ENCODE measurements at regions not wholly inside any gene's neighbourhood (a gene's known extent, or its start where the extent isn't known, plus 50 kb on each side); places are given as distances from the start of the nearest gene placed in this dataset.

DNA sequence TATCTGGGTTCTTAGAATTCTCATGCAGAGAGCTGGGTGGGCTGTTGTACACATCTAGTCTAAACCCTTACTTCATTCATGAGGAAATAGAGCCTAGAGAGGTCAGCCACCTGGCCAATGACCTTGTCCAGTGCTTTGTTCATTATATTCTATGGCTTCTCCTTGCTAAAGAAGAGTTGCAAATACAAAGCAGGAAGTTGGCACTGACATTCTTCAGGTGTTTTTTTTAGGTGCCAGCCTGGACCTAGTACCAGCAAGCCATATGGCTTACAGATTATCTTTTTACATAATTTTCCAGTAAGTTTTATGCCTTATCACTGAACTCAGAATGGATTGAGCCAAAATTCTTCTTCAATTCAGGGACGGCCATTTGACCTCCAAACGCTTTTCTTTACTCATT is 54.7 kb upstream of the PGM2 start:
- H3K27ac ChIP-seq: no peak overlapping the region
- intact Hi-C loops (cut with DNase I): no loop called here
- no peak for DNase-seq

DNA sequence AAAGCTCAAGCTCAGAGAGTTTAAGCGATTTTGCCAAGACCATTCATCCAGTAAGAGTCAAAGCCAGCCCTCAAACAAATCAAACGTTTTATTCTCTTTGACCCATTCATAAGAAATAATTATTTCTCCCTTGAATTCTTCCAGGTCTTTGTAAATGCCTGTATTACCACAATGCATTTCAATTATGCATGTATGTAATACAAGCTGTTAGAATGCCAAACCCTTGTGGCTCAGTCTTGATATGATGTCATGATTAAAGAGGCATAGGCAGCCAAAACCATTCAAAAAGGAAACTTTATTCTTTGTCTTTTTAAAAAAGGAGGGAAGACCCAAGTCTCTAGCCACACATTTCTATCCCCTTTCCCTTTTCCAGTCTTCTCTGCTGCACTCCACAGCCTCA is 56.5 kb upstream of the PGM2 start:
- H3K36me3 ChIP-seq: no peaks in the 10 kb centered on the region
- DNase-seq: no peak
- no peaks in the 10 kb centered on the region for H3K9me3 ChIP-seq
- TF ChIP-seq, protein P1, sequence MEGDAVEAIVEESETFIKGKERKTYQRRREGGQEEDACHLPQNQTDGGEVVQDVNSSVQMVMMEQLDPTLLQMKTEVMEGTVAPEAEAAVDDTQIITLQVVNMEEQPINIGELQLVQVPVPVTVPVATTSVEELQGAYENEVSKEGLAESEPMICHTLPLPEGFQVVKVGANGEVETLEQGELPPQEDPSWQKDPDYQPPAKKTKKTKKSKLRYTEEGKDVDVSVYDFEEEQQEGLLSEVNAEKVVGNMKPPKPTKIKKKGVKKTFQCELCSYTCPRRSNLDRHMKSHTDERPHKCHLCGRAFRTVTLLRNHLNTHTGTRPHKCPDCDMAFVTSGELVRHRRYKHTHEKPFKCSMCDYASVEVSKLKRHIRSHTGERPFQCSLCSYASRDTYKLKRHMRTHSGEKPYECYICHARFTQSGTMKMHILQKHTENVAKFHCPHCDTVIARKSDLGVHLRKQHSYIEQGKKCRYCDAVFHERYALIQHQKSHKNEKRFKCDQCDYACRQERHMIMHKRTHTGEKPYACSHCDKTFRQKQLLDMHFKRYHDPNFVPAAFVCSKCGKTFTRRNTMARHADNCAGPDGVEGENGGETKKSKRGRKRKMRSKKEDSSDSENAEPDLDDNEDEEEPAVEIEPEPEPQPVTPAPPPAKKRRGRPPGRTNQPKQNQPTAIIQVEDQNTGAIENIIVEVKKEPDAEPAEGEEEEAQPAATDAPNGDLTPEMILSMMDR (IDR thresholded peaks at IDR 0.05): no peak
- H3K27ac ChIP-seq: no peak overlapping the region
- peaks cover 16% of the 10 kb centered on the region for H3K4me1 ChIP-seq
- intact Hi-C loops (cut with DNase I): no loop called here
- no peak for ATAC-seq
- no peaks in the 10 kb centered on the region for H3K27me3 ChIP-seq (ENCODE audit: low read depth)
- H3K4me3 ChIP-seq: no peak overlapping the region

More for the DNA sequence above, 54.7 kb upstream of the PGM2 start:
- no peaks in the 10 kb centered on the region for H3K9me3 ChIP-seq
- H3K4me1 ChIP-seq: peaks cover 16% of the 10 kb centered on the region
- H3K36me3 ChIP-seq: no peaks in the 10 kb centered on the region
- no peak for ATAC-seq
- TF ChIP-seq, protein P1 (IDR thresholded peaks at IDR 0.05): no peak
- no peak overlapping the region for H3K4me3 ChIP-seq
- no peaks in the 10 kb centered on the region for H3K27me3 ChIP-seq (ENCODE audit: low read depth)

DNA sequence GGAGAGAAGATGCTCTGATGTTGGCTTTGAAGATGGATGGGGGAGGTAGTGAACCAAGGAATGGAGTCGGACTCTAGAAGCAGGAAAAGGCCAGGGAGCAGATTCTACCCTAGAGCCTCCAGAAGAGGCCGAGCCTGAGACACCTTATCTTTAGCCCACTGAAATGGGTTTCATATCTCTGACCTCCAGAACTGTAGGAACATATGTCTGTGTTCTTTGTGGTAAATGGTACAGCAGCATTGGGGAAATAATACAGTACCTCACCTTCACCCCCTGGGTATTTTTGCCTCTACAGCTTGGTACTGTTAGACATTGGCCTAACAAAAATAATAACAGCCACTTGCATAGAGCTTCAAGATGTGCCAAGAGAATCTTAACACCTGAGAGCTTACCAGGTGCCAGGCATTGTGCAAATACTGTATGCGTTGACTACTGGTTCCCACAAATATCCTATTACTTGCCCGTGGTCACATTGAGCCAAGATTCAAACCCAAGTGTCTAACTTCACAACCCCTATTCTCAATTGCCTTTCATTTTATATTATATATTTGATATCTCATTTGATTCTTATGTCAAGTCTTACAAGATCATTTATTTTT is 57.0 kb upstream of the PGM2 start:
- no peaks in the 10 kb centered on the region for H3K9me3 ChIP-seq
- intact Hi-C loops (cut with DNase I): no loop called here
- no peaks in the 10 kb centered on the region for H3K36me3 ChIP-seq
- peaks cover 16% of the 10 kb centered on the region for H3K4me1 ChIP-seq
- DNase-seq (no peak), ATAC-seq (no peak)
- TF ChIP-seq, protein P1 (IDR thresholded peaks at IDR 0.05): no peak
- no peak overlapping the region for H3K27ac ChIP-seq
- H3K27me3 ChIP-seq (ENCODE audit: low read depth): no peaks in the 10 kb centered on the region
- no peak overlapping the region for H3K4me3 ChIP-seq

DNA sequence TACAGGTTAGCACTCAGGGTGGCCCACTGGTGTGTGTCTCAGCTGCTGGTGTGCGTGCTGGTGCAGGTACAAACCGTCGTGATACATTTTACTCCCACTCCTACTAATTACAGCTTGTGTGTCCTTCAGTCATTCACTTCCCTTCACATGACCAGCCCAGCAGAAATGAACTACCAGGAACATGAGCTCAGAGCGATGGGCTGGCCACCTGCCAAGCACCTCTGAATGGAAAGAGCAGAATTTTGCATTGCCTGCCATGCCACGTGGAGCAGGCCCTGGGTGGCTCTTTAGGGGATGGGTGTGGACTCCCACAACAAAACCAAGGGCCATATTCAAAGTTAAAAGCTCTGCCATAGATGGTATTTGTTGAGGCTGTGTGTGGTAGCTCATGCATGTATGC is 58.9 kb upstream of the PGM2 start:
- TF ChIP-seq, protein P1 (IDR thresholded peaks at IDR 0.05): no peak
- Histone ChIP-seq H3K9me3 (no peaks in the 10 kb centered on the region), H3K27me3 (ENCODE audit: low read depth) (no peaks in the 10 kb centered on the region), H3K36me3 (no peaks in the 10 kb centered on the region), H3K4me1 (peaks cover 16% of the 10 kb centered on the region), H3K4me3 (no peak overlapping the region), H3K27ac (no peak overlapping the region)
- intact Hi-C loops (cut with DNase I): no loop called here
- ATAC-seq (peak; percentile 13 to 48), DNase-seq (peak; percentile 87)

DNA sequence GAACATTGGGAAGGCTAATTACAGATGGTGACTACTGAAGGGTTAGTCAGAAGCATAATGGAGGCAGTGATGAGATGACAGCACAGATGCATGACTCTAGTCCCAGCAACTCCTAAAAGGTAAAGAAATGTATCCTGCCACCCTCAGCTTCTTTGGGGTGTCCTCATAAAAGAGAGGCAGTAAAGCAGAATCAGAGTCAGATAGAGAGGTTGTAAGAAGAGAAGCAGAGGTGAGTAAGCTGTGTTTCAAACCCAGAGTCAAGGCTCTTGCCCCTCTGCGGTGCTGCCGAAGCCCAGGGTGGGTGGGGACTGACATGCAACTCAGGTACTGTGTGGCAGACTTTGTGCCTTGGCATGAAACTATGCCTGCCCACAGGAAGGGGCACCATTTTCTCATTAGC is 59.5 kb upstream of the PGM2 start:
- H3K4me3 ChIP-seq: no peak overlapping the region
- no peaks in the 10 kb centered on the region for H3K27me3 ChIP-seq (ENCODE audit: low read depth)
- DNase-seq (no peak), ATAC-seq (no peak)
- H3K36me3 ChIP-seq: no peaks in the 10 kb centered on the region
- intact Hi-C loops (cut with DNase I): no loop called here
- no peaks in the 10 kb centered on the region for H3K9me3 ChIP-seq
- peaks cover 16% of the 10 kb centered on the region for H3K4me1 ChIP-seq
- TF ChIP-seq, protein P1 (IDR thresholded peaks at IDR 0.05): no peak
- no peak overlapping the region for H3K27ac ChIP-seq
